Aorta (tissue), 5 donors: ENCODE measurements at regions not wholly inside any gene's neighbourhood (a gene's known extent, or its start where the extent isn't known, plus 50 kb on each side); places are given as distances from the start of the nearest gene placed in this dataset.
"Not testable (repeated sequence)": the region's sequence is repeated elsewhere in the genome, so short reads cannot be mapped to it uniquely, and the experiment has no call there.

Experiments used
- ATAC-seq: fragments of 200-7000 bp; cut with Tn5 transposase; one replicate; pipeline ENCODE4 v1.9.1; 2022; ENCODE audit warnings: moderate library complexity; ENCODE audit not compliant: low FRiP score
- DNase-seq, 2 donors: peaks; one replicate each; pipeline ENCODE4 v3.0.0-alpha.2; 2020
- H3K27ac ChIP-seq, 2 donors: one replicate each; pipeline ENCODE4 v1.5.1; 2013; ENCODE audit warnings: low read length in 2 of 2, mild to moderate bottlenecking in 2 of 2, moderate library complexity in 2 of 2, control low read depth in 1 of 2, inconsistent platforms in 1 of 2, low read depth in 1 of 2
- H3K27me3 ChIP-seq, 2 donors: one replicate each; pipeline ENCODE4 v1.6.1; 2013; ENCODE audit warnings: control low read depth in 1 of 2, low read length in 1 of 2, mild to moderate bottlenecking in 1 of 2, moderate library complexity in 1 of 2; ENCODE audit not compliant: insufficient read depth in 2 of 2, control insufficient read depth in 1 of 2
- H3K36me3 ChIP-seq, 2 donors: one replicate each; pipeline ENCODE4 v1.6.1; 2013; ENCODE audit warnings: control low read depth in 1 of 2, low read length in 1 of 2, mild to moderate bottlenecking in 1 of 2; ENCODE audit not compliant: insufficient read depth in 2 of 2, control insufficient read depth in 1 of 2
- H3K4me1 ChIP-seq, 2 donors: one replicate each; pipeline ENCODE4 v1.6.1; 2013; ENCODE audit warnings: low read length in 2 of 2, control low read depth in 1 of 2, mild to moderate bottlenecking in 1 of 2, moderate library complexity in 1 of 2; ENCODE audit not compliant: insufficient read depth in 2 of 2, control insufficient read depth in 1 of 2
- H3K4me3 ChIP-seq, 2 donors: one replicate each; pipeline ENCODE4 v1.5.1; 2013; ENCODE audit warnings: low read length in 2 of 2, control low read depth in 1 of 2, mild to moderate bottlenecking in 1 of 2
- H3K9me3 ChIP-seq: one replicate; pipeline ENCODE4 v1.6.1; 2013; ENCODE audit warnings: mild to moderate bottlenecking, low read length; ENCODE audit not compliant: control insufficient read depth
- WGBS, 2 donors: extraction: QIAGEN DNeasy Blood & Tissue Kit; methylation state at CpG; one replicate each; pipeline ENCODE4 v1.1.7; 2013; 5-methylcytosine and 5-hydroxymethylcytosine counted together
- intact Hi-C, 2 donors: fragments of 100-400 bp; cut with DNase I; formaldehyde crosslinking; loops; one replicate each; pipeline versions ENCODE4 v1.14.2 to v1.15.0; 2022
- donor health status: healthy with polysubstance abuse.
- donor health status: Bipolar disorder and iron deficiency.
- donor health status: DM: no; HTN: no; CAD: no.
- donor health status: DM: no; HTN: no; CAD: no.
- donor health status: DM: yes; HTN: yes; CAD: no.

GRCh38 chr7:152913492-152913891 lies 153.9 kb downstream of the ACTR3B start:
- DNase-seq (no peak), ATAC-seq (no peak)
- intact Hi-C loops: no loop called here
- peaks cover 1% of the 10 kb centered on the region for H3K9me3 ChIP-seq
- no peaks in the 10 kb centered on the region for H3K36me3 ChIP-seq
- H3K4me1 ChIP-seq: no peaks in the 10 kb centered on the region
- H3K4me3 ChIP-seq: no peak overlapping the region
- no peaks in the 10 kb centered on the region for H3K27me3 ChIP-seq
- 54 to 77% methylated on average over 3 of the region's 3 CpGs for WGBS, 2 donors
- H3K27ac ChIP-seq: no peak overlapping the region

DNA sequence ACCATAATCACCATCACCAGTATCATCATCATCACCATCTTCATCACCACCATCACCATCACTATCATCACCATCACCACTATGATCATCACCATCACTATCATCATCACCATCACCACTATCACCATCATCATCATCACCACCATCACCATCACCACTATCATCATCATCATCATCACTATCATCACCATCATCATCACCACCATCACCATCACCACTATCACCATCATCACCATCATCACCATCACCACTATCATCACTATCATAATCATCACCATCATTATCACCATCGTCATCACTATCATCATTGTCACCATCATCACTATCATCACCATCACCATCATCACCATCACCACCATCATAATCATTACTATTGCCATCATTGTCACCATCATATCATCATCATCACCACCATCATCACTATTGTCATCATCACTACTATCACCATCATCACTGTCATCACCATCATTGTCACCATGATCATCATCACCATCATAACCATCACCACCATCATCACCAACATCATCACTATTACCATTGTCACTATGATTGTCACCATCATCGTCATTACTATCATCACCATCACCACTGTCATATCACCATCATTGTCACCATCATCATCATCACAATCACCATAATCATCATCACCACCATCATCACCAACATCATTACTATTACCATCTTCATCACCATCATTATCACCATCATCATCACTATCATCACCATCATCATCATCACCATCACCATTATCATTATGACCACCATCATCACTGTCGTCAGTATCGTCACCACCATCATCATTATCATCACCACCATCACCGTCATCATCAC lies 154.7 kb downstream of the ACTR3B start:
- intact Hi-C loops: no loop called here
- 85 to 94% methylated on average over 5 of the region's 5 CpGs for WGBS, 2 donors
- peaks cover 1% of the 10 kb centered on the region for H3K9me3 ChIP-seq

GRCh38 chr7:152914845-152915102 lies 155.2 kb downstream of the ACTR3B start:
- DNase-seq, H3K4me1 ChIP-seq, intact Hi-C loops, ATAC-seq, H3K9me3 ChIP-seq, H3K4me3 ChIP-seq, H3K27me3 ChIP-seq, H3K36me3 ChIP-seq, H3K27ac ChIP-seq: not testable (repeated sequence)
- WGBS, 2 donors: 89 to 91% methylated on average over 1 of the region's 1 CpG

More for the DNA sequence above, 154.7 kb downstream of the ACTR3B start:
- DNase-seq: no peak
- Histone ChIP-seq H3K27me3 (no peaks in the 10 kb centered on the region), H3K36me3 (no peaks in the 10 kb centered on the region), H3K4me3 (no peak overlapping the region), H3K4me1 (no peaks in the 10 kb centered on the region), H3K27ac (no peak overlapping the region)
- no peak for ATAC-seq

GRCh38 chr7:152922318-152923081 lies 162.9 kb downstream of the ACTR3B start:
- Histone ChIP-seq H3K9me3 (peaks cover 1% of the 10 kb centered on the region), H3K36me3 (no peaks in the 10 kb centered on the region), H3K4me1 (no peaks in the 10 kb centered on the region), H3K27me3 (no peaks in the 10 kb centered on the region), H3K27ac (no peak overlapping the region), H3K4me3 (no peak overlapping the region)
- intact Hi-C loops: no loop called here
- no peak for DNase-seq
- 83% methylated on average over 16 of the region's 16 CpGs for WGBS, 2 donors
- no peak for ATAC-seq

DNA sequence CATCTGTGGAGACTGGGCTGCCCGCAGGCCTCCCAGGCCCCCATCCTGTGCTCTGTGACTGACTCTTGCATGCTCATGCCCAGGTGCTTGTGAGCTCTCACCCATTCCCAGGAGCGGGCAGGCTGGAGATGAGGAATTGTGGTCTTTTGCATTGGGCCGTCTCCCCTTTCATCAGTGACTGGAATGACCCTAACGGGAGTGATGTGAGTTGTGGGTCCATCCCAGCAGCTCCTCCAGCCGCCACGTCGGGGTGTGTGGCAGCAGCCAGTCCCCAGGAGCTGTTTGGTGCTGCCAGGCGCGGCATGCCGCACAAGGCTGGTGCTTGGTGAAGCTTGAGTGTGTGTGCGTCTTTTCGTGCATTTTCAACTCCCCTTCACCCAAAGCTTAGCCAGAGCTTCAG lies 164.2 kb downstream of the ACTR3B start:
- Histone ChIP-seq H3K36me3 (no peaks in the 10 kb centered on the region), H3K27me3 (no peaks in the 10 kb centered on the region), H3K27ac (no peak overlapping the region), H3K4me3 (no peak overlapping the region), H3K4me1 (no peaks in the 10 kb centered on the region), H3K9me3 (no peaks in the 10 kb centered on the region)
- no peak for ATAC-seq
- intact Hi-C loops: no loop called here
- WGBS, 2 donors: 88 to 89% methylated on average over 12 of the region's 12 CpGs
- no peak for DNase-seq

DNA sequence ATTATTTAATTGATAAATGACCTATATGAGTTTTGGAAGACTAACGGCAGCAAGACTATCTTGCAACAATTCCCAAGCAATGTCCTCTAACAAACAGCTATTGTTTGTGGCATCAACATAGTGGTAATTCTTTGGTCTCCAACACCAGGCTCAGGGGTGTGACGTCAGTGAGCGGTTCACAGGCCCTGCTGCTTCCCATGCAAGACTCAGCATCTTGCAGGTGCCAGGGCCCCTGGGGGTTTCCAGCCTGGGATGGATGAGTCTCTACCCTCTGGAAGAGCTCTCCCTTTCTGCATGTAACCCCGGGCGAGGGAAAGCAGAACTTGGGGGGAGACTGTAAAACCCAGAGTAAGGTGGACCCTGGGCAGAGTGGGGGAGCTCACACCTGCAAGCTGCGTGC lies 164.7 kb downstream of the ACTR3B start:
- intact Hi-C loops: no loop called here
- 73 to 79% methylated on average over 6 of the region's 6 CpGs for WGBS, 2 donors
- DNase-seq (no peak), ATAC-seq (no peak)
- Histone ChIP-seq H3K4me3 (no peak overlapping the region), H3K36me3 (no peaks in the 10 kb centered on the region), H3K9me3 (no peaks in the 10 kb centered on the region), H3K4me1 (no peaks in the 10 kb centered on the region), H3K27me3 (no peaks in the 10 kb centered on the region), H3K27ac (no peak overlapping the region)

- ATAC-seq (no peak), DNase-seq (no peak)
- H3K27ac ChIP-seq: no peak overlapping the region
- intact Hi-C loops: no loop called here
- WGBS, 2 donors: 16% methylated on average over 28 to 33 of the region's 33 CpGs
- no peaks in the 10 kb centered on the region for H3K27me3 ChIP-seq
- no peaks in the 10 kb centered on the region for H3K4me1 ChIP-seq
- H3K9me3 ChIP-seq: no peaks in the 10 kb centered on the region
- H3K4me3 ChIP-seq: no peak overlapping the region
- no peaks in the 10 kb centered on the region for H3K36me3 ChIP-seq
Observed at GRCh38 chr7:152924826-152925411, 165.4 kb downstream of the ACTR3B start.

GRCh38 chr7:152925412-152926147 lies 166.0 kb downstream of the ACTR3B start:
- intact Hi-C loops: no loop called here
- H3K4me3 ChIP-seq: no peak overlapping the region
- no peak overlapping the region for H3K27ac ChIP-seq
- 1% methylated on average over 64 to 74 of the region's 74 CpGs for WGBS, 2 donors
- no peaks in the 10 kb centered on the region for H3K4me1 ChIP-seq
- DNase-seq: no peak
- no peaks in the 10 kb centered on the region for H3K9me3 ChIP-seq
- peak; percentile 25 for ATAC-seq
- no peaks in the 10 kb centered on the region for H3K36me3 ChIP-seq
- H3K27me3 ChIP-seq: no peaks in the 10 kb centered on the region
